Esophagus muscularis mucosa (tissue), 4 donors: ENCODE measurements at regions not wholly inside any gene's neighbourhood (a gene's known extent, or its start where the extent isn't known, plus 50 kb on each side); places are given as distances from the start of the nearest gene placed in this dataset.

Experiments used
- CTCF ChIP-seq, 3 experiments: fragments of 200-600 bp in 2 of 3; fragments of 450-650 bp in 1 of 3; sonication (generic) in 2 of 3; IDR thresholded peaks; one replicate each; pipeline ENCODE4 v1.5.1; 2017 to 2019; ENCODE audit warnings: antibody characterized with exemption in 3 of 3, mild to moderate bottlenecking in 2 of 3, moderate library complexity in 1 of 3
- EP300 ChIP-seq: sonication (generic); formaldehyde crosslinking; IDR thresholded peaks from one replicate; pipeline ENCODE4 v1.6.1; 2017; ENCODE audit warnings: antibody characterized with exemption
- POLR2A ChIP-seq: fragments of 450-650 bp; IDR thresholded peaks from one replicate; pipeline ENCODE4 v1.6.1; 2017; ENCODE audit warnings: antibody characterized with exemption, moderate library complexity, mild to moderate bottlenecking, low read depth

GRCh38 chr18:72419914-72420313 is 124.2 kb downstream of the CBLN2 start:
- no peak for TF ChIP-seq CTCF (IDR thresholded peaks at IDR 0.05)
- no peak for TF ChIP-seq EP300
- no peak for TF ChIP-seq POLR2A
